ENCODE measurements at regions not wholly inside any gene's neighbourhood (a gene's known extent, or its start where the extent isn't known, plus 50 kb on each side); places are given as distances from the start of the nearest gene placed in this dataset.

GRCh38 chr4:136743238-136743637 is 789.1 kb downstream of the PCDH18 start:
- H3K27ac ChIP-seq (ENCODE audit: low read length), result no peak overlapping the region
- no peak overlapping the region for H3K4me3 ChIP-seq (ENCODE audit: low read length in 2 of 2)
- no peaks in the 10 kb centered on the region for H3K36me3 ChIP-seq (ENCODE audit: control insufficient read depth in 2 of 2, insufficient read depth in 2 of 2, low read length in 2 of 2)
- H3K4me1 ChIP-seq (ENCODE audit: control insufficient read depth, insufficient read depth, low read length), result no peaks in the 10 kb centered on the region
- no peaks in the 10 kb centered on the region for H3K9me3 ChIP-seq (ENCODE audit: control insufficient read depth in 2 of 2, low read length in 2 of 2)
- H3K27me3 ChIP-seq (ENCODE audit: control insufficient read depth in 1 of 2, insufficient read depth in 2 of 2, low read length in 2 of 2), result no peaks in the 10 kb centered on the region
- no peak overlapping the region for H3K9ac ChIP-seq (ENCODE audit: low read length in 2 of 2)

- no peaks in the 10 kb centered on the region for H3K9me3 ChIP-seq (ENCODE audit: control insufficient read depth in 2 of 2, low read length in 2 of 2)
- no peak overlapping the region for H3K9ac ChIP-seq (ENCODE audit: low read length in 2 of 2)
These were observed 790.0 kb downstream of the PCDH18 start for GRCh38 chr4:136742333-136742732.

GRCh38 chr4:136741468-136741867 is 790.8 kb downstream of the PCDH18 start:
- H3K9me3 ChIP-seq (ENCODE audit: control insufficient read depth in 2 of 2, low read length in 2 of 2), result no peaks in the 10 kb centered on the region
- H3K27me3 ChIP-seq (ENCODE audit: control insufficient read depth in 1 of 2, insufficient read depth in 2 of 2, low read length in 2 of 2), result no peaks in the 10 kb centered on the region
- no peak overlapping the region for H3K9ac ChIP-seq (ENCODE audit: low read length in 2 of 2)
- no peak overlapping the region for H3K4me3 ChIP-seq (ENCODE audit: low read length in 2 of 2)
- H3K27ac ChIP-seq (ENCODE audit: low read length), result no peak overlapping the region
- H3K4me1 ChIP-seq (ENCODE audit: control insufficient read depth, insufficient read depth, low read length), result no peaks in the 10 kb centered on the region
- H3K36me3 ChIP-seq (ENCODE audit: control insufficient read depth in 2 of 2, insufficient read depth in 2 of 2, low read length in 2 of 2), result no peaks in the 10 kb centered on the region

More at GRCh38 chr4:136742333-136742732, 790.0 kb downstream of the PCDH18 start:
- H3K27me3 ChIP-seq (ENCODE audit: control insufficient read depth in 1 of 2, insufficient read depth in 2 of 2, low read length in 2 of 2), result no peaks in the 10 kb centered on the region
- H3K4me1 ChIP-seq (ENCODE audit: control insufficient read depth, insufficient read depth, low read length), result no peaks in the 10 kb centered on the region
- H3K4me3 ChIP-seq (ENCODE audit: low read length in 2 of 2), result no peak overlapping the region
- H3K36me3 ChIP-seq (ENCODE audit: control insufficient read depth in 2 of 2, insufficient read depth in 2 of 2, low read length in 2 of 2), result no peaks in the 10 kb centered on the region
- H3K27ac ChIP-seq (ENCODE audit: low read length), result no peak overlapping the region

GRCh38 chr4:136740326-136740725 is 792.0 kb downstream of the PCDH18 start:
- H3K9ac ChIP-seq (ENCODE audit: low read length in 2 of 2), result no peak overlapping the region
- no peak overlapping the region for H3K4me3 ChIP-seq (ENCODE audit: low read length in 2 of 2)
- H3K9me3 ChIP-seq (ENCODE audit: control insufficient read depth in 2 of 2, low read length in 2 of 2), result no peaks in the 10 kb centered on the region
- no peaks in the 10 kb centered on the region for H3K4me1 ChIP-seq (ENCODE audit: control insufficient read depth, insufficient read depth, low read length)
- no peaks in the 10 kb centered on the region for H3K27me3 ChIP-seq (ENCODE audit: control insufficient read depth in 1 of 2, insufficient read depth in 2 of 2, low read length in 2 of 2)
- no peaks in the 10 kb centered on the region for H3K36me3 ChIP-seq (ENCODE audit: control insufficient read depth in 2 of 2, insufficient read depth in 2 of 2, low read length in 2 of 2)
- H3K27ac ChIP-seq (ENCODE audit: low read length), result no peak overlapping the region

- no peaks in the 10 kb centered on the region for H3K9me3 ChIP-seq (ENCODE audit: control insufficient read depth in 2 of 2, low read length in 2 of 2)
- H3K27me3 ChIP-seq (ENCODE audit: control insufficient read depth in 1 of 2, insufficient read depth in 2 of 2, low read length in 2 of 2), result no peaks in the 10 kb centered on the region
These were observed 795.2 kb downstream of the PCDH18 start for GRCh38 chr4:136737066-136737465.

GRCh38 chr4:136731025-136731424 is 801.3 kb downstream of the PCDH18 start:
- no peaks in the 10 kb centered on the region for H3K27me3 ChIP-seq (ENCODE audit: control insufficient read depth in 1 of 2, insufficient read depth in 2 of 2, low read length in 2 of 2)
- H3K4me3 ChIP-seq (ENCODE audit: low read length in 2 of 2), result no peak overlapping the region
- no peaks in the 10 kb centered on the region for H3K9me3 ChIP-seq (ENCODE audit: control insufficient read depth in 2 of 2, low read length in 2 of 2)
- no peaks in the 10 kb centered on the region for H3K4me1 ChIP-seq (ENCODE audit: control insufficient read depth, insufficient read depth, low read length)
- H3K27ac ChIP-seq (ENCODE audit: low read length), result no peak overlapping the region
- no peaks in the 10 kb centered on the region for H3K36me3 ChIP-seq (ENCODE audit: control insufficient read depth in 2 of 2, insufficient read depth in 2 of 2, low read length in 2 of 2)
- H3K9ac ChIP-seq (ENCODE audit: low read length in 2 of 2), result no peak overlapping the region

More at GRCh38 chr4:136737066-136737465, 795.2 kb downstream of the PCDH18 start:
- Histone ChIP-seq H3K36me3 (ENCODE audit: control insufficient read depth in 2 of 2, insufficient read depth in 2 of 2, low read length in 2 of 2) (no peaks in the 10 kb centered on the region), H3K9ac (ENCODE audit: low read length in 2 of 2) (no peak overlapping the region), H3K4me1 (ENCODE audit: control insufficient read depth, insufficient read depth, low read length) (no peaks in the 10 kb centered on the region), H3K27ac (ENCODE audit: low read length) (no peak overlapping the region), H3K4me3 (ENCODE audit: low read length in 2 of 2) (no peak overlapping the region)

GRCh38 chr4:136725286-136726081 is 806.8 kb downstream of the PCDH18 start:
- H3K27me3 ChIP-seq (ENCODE audit: control insufficient read depth in 1 of 2, insufficient read depth in 2 of 2, low read length in 2 of 2), result no peaks in the 10 kb centered on the region
- H3K9me3 ChIP-seq (ENCODE audit: control insufficient read depth in 2 of 2, low read length in 2 of 2), result no peaks in the 10 kb centered on the region
- no peak overlapping the region for H3K27ac ChIP-seq (ENCODE audit: low read length)
- no peak overlapping the region for H3K4me3 ChIP-seq (ENCODE audit: low read length in 2 of 2)
- no peak overlapping the region for H3K9ac ChIP-seq (ENCODE audit: low read length in 2 of 2)
- H3K36me3 ChIP-seq (ENCODE audit: control insufficient read depth in 2 of 2, insufficient read depth in 2 of 2, low read length in 2 of 2), result no peaks in the 10 kb centered on the region
- no peaks in the 10 kb centered on the region for H3K4me1 ChIP-seq (ENCODE audit: control insufficient read depth, insufficient read depth, low read length)

- Histone ChIP-seq H3K27ac (ENCODE audit: low read length) (no peak overlapping the region), H3K4me1 (ENCODE audit: control insufficient read depth, insufficient read depth, low read length) (no peaks in the 10 kb centered on the region), H3K9ac (ENCODE audit: low read length in 2 of 2) (no peak overlapping the region), H3K36me3 (ENCODE audit: control insufficient read depth in 2 of 2, insufficient read depth in 2 of 2, low read length in 2 of 2) (no peaks in the 10 kb centered on the region), H3K27me3 (ENCODE audit: control insufficient read depth in 1 of 2, insufficient read depth in 2 of 2, low read length in 2 of 2) (no peaks in the 10 kb centered on the region), H3K4me3 (ENCODE audit: low read length in 2 of 2) (no peak overlapping the region), H3K9me3 (ENCODE audit: control insufficient read depth in 2 of 2, low read length in 2 of 2) (no peaks in the 10 kb centered on the region)
These were observed 819.2 kb downstream of the PCDH18 start for GRCh38 chr4:136713140-136713539.

- no peaks in the 10 kb centered on the region for H3K27me3 ChIP-seq (ENCODE audit: control insufficient read depth in 1 of 2, insufficient read depth in 2 of 2, low read length in 2 of 2)
These were observed 822.4 kb downstream of the PCDH18 start for GRCh38 chr4:136709897-136710296.

GRCh38 chr4:136706942-136707341 is 825.4 kb downstream of the PCDH18 start:
- Histone ChIP-seq H3K9ac (ENCODE audit: low read length in 2 of 2) (no peak overlapping the region), H3K27me3 (ENCODE audit: control insufficient read depth in 1 of 2, insufficient read depth in 2 of 2, low read length in 2 of 2) (no peaks in the 10 kb centered on the region), H3K4me1 (ENCODE audit: control insufficient read depth, insufficient read depth, low read length) (no peaks in the 10 kb centered on the region), H3K9me3 (ENCODE audit: control insufficient read depth in 2 of 2, low read length in 2 of 2) (no peaks in the 10 kb centered on the region), H3K4me3 (ENCODE audit: low read length in 2 of 2) (no peak overlapping the region), H3K36me3 (ENCODE audit: control insufficient read depth in 2 of 2, insufficient read depth in 2 of 2, low read length in 2 of 2) (no peaks in the 10 kb centered on the region), H3K27ac (ENCODE audit: low read length) (no peak overlapping the region)

More at GRCh38 chr4:136709897-136710296, 822.4 kb downstream of the PCDH18 start:
- Histone ChIP-seq H3K4me3 (ENCODE audit: low read length in 2 of 2) (no peak overlapping the region), H3K36me3 (ENCODE audit: control insufficient read depth in 2 of 2, insufficient read depth in 2 of 2, low read length in 2 of 2) (no peaks in the 10 kb centered on the region), H3K27ac (ENCODE audit: low read length) (no peak overlapping the region), H3K9me3 (ENCODE audit: control insufficient read depth in 2 of 2, low read length in 2 of 2) (no peaks in the 10 kb centered on the region), H3K9ac (ENCODE audit: low read length in 2 of 2) (no peak overlapping the region), H3K4me1 (ENCODE audit: control insufficient read depth, insufficient read depth, low read length) (no peaks in the 10 kb centered on the region)

- no peaks in the 10 kb centered on the region for H3K27me3 ChIP-seq (ENCODE audit: control insufficient read depth in 1 of 2, insufficient read depth in 2 of 2, low read length in 2 of 2)
- no peak overlapping the region for H3K9ac ChIP-seq (ENCODE audit: low read length in 2 of 2)
- no peaks in the 10 kb centered on the region for H3K36me3 ChIP-seq (ENCODE audit: control insufficient read depth in 2 of 2, insufficient read depth in 2 of 2, low read length in 2 of 2)
- no peaks in the 10 kb centered on the region for H3K9me3 ChIP-seq (ENCODE audit: control insufficient read depth in 2 of 2, low read length in 2 of 2)
- no peaks in the 10 kb centered on the region for H3K4me1 ChIP-seq (ENCODE audit: control insufficient read depth, insufficient read depth, low read length)
- H3K27ac ChIP-seq (ENCODE audit: low read length), result no peak overlapping the region
- no peak overlapping the region for H3K4me3 ChIP-seq (ENCODE audit: low read length in 2 of 2)
These were observed 832.4 kb downstream of the PCDH18 start for GRCh38 chr4:136699905-136700304.

Measured in stomach smooth muscle (tissue), 2 donors.